ENCODE measurements at regions not wholly inside any gene's neighbourhood (a gene's known extent, or its start where the extent isn't known, plus 50 kb on each side); places are given as distances from the start of the nearest gene placed in this dataset.

DNA sequence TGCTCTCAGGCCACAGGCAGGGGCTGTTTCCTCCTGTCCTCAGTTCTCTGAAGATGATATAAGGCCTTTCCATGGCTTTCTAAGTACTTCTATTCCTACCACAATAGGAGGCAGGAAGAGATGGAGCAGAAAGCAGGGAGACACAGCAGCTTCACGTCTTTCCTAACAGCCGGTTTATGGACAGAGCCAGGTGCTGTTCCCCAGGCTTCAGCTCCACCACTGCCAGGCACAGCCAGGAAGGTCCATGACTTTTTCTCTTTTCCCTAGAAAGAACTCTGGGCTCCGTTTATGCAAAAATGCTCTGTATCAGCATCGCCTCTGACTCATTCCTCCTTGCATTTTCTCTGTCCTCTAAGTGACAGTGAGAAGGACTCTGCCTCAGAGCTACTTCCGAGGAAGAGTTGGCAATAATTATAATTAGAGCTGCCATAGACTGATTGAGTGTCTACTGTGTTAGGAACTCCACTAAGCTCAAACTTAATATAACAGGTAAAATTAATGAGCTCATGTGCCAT, 478.5 kb downstream of the RASEF start:
- no peak for TF ChIP-seq POLR2A (IDR thresholded peaks at IDR 0.05)
- TF ChIP-seq, protein P1, sequence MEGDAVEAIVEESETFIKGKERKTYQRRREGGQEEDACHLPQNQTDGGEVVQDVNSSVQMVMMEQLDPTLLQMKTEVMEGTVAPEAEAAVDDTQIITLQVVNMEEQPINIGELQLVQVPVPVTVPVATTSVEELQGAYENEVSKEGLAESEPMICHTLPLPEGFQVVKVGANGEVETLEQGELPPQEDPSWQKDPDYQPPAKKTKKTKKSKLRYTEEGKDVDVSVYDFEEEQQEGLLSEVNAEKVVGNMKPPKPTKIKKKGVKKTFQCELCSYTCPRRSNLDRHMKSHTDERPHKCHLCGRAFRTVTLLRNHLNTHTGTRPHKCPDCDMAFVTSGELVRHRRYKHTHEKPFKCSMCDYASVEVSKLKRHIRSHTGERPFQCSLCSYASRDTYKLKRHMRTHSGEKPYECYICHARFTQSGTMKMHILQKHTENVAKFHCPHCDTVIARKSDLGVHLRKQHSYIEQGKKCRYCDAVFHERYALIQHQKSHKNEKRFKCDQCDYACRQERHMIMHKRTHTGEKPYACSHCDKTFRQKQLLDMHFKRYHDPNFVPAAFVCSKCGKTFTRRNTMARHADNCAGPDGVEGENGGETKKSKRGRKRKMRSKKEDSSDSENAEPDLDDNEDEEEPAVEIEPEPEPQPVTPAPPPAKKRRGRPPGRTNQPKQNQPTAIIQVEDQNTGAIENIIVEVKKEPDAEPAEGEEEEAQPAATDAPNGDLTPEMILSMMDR (IDR thresholded peaks at IDR 0.05) = no peak

Measured in esophagus squamous epithelium (tissue), 4 donors.